HL-60/S4 (cell line): ENCODE measurements at regions not wholly inside any gene's neighbourhood (a gene's known extent, or its start where the extent isn't known, plus 50 kb on each side); places are given as distances from the start of the nearest gene placed in this dataset.
"Not testable (repeated sequence)": the region's sequence is repeated elsewhere in the genome, so short reads cannot be mapped to it uniquely, and the experiment has no call there.

ENCODE experiments used
- in situ Hi-C: fragments of 300-500 bp; cut with MboI; formaldehyde crosslinking; loops from 2 replicates; pipeline ENCODE4 v1.14.3; 2022; ENCODE audit warnings: low sequenced_read_pairs

DNA sequence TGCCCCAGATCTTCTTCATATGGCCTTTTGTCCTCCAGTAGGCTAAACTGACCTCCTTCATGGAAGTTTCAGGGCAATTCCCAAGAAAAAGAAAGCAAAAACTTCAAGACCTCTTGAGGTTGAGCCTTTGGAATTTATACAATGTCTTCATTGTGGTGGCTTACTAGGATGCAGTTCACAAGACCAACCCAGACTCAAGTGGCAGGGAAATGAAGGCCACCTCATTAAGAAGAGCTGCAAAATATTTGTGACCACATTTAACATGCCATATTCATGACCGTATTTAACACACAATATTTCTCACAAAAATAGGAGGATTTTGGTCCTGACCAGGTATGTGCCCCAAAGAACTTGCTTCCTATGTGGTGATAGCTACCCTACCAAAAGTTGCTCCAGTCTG lies 605.5 kb upstream of the PITX2 start:
- in situ Hi-C loops: no loop called here

DNA sequence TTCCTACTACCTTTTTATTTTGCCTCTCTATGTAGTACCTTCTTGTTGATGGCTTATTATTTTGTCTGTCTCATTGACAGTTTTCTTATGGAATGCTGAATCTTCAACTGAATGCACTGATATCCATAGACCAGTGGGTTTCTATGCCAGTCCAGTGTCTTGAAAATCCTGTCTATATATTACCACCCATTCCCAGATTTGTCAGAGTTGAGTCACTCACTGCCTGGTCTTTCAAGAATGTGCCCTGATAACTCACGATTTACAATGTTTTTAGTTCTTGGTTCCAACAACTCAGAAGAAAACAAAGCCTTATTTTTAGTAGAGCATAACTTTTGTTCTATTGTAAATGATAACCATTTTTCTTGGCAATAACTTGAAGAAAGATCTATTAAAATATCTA lies 606.0 kb upstream of the PITX2 start:
- in situ Hi-C loops: no loop called here

DNA sequence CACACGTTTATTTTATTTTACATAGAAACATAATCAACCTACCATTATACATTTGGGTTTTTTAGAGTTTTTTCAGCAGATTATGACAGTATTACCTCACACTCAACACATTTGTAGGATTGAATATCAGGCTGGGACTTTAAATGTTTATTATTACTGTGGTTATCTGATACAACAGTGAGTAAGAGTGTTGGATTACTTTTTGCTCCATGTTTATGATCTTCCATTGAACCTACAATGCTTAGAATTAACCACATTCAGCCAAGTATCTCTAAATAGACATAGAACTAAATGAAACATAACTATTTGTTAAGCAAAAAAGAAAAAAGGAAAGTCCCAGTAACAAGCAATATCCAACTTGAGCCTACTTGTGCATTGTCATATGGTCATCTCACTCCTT lies 607.4 kb upstream of the PITX2 start:
- in situ Hi-C loops: no loop called here

DNA sequence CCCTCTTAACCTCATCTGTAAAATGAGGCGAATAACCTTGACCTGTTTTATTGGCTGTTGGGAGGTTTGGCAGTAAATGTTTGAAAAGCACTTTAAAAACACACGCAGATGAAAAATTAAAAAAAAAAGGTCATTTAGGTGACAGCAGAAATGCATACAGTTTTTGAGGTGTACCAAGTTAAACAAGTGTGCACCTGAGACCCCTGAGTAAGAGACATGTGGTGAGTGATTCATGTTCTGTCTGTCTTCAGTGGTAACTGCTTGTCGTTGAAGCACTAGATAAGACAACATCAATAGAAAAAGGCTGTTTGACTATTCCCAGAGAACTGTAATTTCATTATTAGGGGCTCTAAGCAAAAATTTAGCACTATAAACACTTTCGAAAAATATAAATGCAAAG lies 608.4 kb upstream of the PITX2 start:
- in situ Hi-C loops: no loop called here

DNA sequence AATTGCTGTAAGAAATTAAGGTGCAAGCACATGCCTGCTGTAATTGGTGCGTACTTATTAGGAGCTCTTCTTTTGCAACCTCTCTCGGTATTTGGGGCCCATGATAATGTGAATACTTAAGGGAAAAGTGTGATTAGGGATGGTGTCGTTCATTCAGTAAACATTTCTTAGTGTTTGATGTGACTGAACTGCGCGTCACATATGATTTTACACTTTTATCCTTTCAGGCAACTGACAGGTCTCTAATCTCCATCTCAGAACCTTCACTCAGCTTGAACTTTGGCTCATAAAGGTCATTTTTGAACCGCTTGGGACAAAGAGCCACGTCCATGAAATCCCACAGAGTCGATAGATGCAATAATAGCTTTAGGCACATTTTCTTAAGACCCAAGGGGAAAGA lies 612.1 kb upstream of the PITX2 start:
- in situ Hi-C loops: no loop called here

DNA sequence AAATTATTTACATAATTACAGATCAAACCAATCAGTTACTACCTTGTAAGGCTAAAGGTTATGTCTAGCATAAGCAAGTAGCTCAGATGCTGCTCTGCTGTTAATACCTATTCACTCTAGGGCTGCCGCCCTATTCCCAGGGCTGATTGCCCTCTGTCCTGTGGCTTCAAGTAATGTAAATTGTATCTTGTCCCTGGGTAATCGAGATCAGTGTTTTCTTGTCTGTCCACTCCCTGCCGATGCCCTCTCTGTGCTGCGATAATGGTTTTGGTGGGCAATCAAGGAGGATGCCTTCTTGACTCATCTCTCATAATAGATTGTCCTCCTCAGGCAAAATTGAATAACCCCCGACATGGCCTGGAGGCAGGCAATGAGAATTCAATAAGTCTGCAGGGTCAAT lies 641.0 kb upstream of the PITX2 start:
- in situ Hi-C loops: no loop called here

DNA sequence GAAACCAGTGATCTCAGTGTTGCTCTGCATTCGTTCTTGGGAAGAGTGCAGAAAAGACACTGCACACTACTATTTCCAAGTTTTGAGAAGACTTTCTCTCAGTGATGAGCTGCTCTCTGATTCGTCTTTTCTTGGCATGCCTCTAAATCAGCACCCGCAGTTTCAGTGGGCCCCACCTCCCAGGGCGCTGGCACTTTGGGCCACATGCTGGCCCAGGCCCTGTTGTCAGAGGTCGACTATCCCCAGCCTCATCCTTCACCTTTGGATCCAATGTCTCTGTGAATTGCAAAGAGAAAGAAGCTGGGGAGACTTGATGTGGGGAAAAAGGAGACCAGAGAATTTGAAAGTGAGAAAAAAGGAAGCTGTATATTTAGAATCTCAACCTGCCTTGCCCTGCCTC lies 644.1 kb upstream of the PITX2 start:
- in situ Hi-C loops: no loop called here

DNA sequence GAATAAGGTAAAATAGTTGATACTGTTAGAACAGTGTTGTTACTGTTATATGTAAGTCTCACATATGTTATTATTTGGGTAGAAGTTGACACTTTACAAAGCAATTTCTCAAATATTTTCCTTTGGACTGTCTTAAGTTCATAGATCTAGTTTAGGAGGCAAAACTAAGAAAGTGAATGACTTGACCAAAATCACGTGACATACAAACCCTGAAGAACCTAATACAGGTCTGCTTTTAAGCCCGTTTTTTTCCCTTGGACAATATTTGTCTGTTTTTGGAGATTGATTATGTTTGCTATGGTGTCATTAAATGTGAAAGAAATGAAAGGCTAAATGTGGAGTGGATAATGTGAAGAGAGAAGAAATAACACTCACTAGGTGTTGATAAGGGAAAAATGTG lies 644.9 kb upstream of the PITX2 start:
- in situ Hi-C loops: no loop called here

DNA sequence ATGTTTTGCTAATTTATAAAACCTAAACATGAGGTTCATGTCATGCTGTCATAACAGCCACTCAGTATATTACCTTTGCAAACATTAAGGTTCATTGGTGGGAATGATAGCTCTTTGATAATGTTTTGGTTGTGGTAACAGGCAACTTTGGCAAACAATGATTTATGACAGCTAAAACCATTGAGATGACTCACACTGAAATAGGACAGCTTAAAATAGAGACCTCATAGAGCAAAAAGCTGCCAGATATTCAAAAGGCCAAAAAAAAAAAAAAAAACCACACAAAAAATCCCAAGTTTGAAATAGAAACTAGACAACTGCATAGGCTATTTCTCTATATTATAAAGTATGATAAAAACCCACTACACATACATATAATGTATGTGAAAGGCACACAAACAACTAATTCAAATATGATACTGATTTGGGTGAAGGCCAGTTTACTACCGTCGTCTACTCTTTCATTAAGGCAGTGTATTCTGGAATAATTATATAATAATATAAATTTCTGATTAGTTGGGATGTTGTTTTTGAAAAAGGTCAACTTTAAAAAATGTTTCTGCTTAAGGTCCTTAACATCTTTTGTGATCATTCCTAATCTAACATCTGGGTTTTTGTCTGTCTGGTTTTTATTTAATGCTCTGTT lies 646.0 kb upstream of the PITX2 start:
- in situ Hi-C loops: no loop called here

DNA sequence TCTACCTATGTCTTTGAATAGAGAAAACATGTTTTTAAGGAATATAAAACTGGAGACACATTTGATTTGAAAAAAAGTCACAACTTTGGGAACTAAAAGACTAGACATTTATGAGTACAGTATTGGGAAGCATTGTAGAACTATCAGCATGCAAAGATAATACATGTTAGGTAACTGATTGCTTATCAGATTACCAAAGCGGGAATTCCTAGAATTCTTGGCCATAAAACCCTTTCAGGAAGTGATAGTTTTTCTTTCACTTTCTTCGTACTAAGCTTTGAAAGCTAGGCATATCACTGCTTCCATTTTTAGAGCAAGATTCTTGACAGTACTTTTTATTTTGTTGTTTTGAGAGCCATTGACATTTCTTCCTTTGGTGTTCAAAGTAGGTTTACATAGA lies 646.6 kb upstream of the PITX2 start:
- in situ Hi-C loops: no loop called here

DNA sequence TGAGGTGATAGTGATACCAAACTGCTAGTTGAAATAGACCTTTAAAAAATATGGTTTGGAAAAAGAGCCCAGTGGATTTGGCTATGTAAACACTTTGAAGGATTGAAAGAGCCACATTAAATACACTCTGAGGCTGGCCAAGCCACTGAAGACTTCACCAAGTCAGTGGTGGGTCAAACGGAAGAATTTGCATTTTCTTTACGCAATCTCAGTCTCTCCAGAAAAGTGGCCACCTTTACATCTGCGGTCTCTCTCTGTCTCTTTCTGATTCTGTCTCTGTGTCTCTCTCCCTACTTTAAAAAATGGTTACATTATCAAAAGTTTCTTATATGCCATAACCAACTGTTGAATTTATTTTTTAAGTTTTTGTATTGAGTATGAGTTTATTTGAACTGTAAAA lies 651.2 kb upstream of the PITX2 start:
- in situ Hi-C loops: no loop called here

DNA sequence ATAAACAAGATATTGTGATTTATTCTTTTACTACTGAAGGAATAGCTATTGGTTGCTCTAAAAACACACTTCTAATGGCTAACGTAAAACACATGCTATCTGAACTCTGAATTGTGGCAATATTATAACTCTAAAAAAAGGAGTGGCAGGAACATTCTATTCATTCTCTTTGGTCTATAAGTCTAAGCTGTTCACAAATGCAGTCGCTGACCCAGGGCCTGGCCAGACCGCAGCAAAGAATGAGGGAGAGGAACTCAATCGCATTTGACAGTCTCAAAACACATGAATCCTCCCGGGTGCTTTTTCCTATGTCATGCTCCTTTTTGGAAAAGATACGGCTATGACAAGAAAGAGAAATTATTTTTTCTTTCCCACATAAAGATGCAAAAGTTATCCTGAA lies 651.6 kb upstream of the PITX2 start:
- in situ Hi-C loops: no loop called here

DNA sequence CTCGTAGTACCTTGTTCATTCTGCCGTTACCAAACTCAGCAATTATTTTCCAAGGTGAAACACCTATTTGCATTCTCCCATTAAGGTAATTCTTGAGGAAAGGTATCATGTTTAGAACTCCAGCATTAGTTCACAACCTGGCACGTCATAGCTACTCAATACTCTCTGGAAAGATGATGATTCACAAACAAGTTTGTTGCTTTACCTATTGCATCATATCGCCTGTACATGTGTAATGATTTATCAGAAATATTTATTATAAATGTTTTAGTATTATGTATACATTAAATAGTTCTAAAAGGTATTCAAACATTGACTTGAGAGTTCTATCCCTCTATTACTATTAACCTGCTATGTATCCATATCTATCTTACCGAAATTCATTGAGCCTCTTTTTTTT lies 658.3 kb upstream of the PITX2 start:
- in situ Hi-C loops: no loop called here

DNA sequence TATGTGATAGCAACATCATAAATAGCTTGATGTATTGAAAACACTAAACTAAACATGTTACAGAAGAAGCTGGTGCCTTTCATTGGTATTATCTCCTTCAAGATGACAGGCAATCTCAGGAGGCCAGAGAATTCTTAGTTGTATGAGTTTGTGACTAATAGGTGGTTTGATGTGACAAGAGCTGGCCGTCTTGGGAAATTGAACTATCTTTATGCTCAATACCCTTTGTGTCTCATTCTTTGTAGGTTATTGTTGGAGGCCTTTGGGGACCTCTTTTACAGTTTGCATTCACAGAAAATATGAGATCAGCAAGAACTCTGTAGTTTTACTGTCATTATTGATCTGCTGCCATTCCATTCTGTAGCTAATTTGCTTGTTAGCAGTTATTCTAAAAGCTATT lies 659.2 kb upstream of the PITX2 start:
- in situ Hi-C loops: no loop called here

DNA sequence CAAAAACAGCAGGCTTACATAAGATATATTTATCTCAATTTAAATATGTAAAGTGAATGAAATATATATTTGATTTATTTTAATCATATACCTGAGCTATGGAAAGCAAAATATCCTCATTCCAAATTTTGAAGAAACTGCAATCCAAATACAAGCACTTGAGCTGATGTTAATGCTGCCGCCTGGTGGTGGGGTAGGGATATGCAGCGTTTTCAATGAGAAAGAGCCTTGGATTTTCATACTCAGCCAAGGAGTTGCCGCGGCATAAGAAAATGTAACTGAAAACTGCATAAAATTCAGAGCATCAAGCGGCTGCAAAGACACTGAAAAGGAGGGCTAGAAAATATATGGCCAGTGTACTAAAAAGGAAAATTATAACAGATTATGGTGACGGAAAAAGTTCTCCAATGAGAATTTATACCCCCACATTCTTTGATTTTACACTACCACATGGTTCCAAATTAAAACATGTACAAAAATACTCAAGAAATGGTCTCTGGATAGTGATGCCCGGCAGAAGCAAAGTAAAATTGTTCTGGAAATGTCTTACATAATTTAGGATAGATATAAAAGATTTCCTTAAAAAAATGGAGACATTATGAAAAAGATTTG lies 660.3 kb upstream of the PITX2 start:
- in situ Hi-C loops: no loop called here

DNA sequence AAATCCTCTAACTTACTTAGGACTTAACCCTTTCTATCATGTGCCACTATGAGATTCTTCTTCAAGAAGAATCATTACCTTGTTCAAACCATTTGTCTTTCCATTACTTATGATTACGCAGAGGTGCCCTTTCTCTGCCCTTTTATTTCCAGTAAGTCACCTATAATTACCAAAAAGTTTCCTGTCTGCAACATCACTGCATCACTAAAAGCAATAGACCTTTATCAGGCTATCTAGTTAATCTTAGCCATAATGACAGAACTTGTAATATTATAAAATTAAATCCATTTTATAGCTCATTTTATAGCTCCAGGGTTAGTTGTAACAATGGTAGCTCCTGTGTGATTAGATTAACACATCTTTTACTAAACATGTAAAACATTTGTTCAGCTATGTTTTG lies 673.6 kb upstream of the PITX2 start:
- in situ Hi-C loops: no loop called here

DNA sequence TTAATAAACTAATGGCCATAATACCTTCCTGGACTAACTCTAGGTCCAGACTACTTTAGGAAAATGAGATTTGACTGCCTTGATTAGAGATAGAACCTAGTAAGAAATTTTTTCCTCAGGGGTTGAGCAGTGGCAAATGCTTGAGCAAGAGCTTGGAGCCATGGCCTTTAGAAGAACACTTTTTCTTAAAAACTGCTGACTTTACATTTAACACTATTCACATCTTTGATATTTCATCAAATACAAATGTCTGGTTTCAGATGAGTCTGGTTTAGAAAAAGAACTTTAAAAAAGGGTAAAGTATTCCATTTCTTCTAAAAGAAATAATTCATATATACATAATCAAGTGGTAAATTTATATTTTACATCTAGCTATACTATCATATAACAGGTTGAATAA lies 680.9 kb upstream of the PITX2 start:
- in situ Hi-C loops: no loop called here

DNA sequence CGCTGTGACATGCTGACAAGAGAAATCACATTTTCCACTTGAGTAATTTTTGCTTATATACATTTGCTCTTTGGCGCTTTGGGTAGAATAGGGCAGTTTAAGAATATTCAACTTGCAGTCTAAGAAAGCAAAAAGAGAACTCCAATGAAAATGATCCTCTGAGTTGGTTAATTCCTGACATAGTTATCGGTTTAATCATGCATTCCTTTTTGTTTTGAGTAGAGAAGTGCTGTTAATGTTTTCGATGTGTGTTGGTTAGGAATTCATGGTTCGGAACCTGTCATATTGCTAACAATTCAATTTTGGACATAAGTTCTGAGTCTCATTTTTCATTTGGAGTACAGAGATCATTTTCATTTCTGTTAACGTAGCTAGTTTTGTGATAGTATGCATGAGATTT lies 700.6 kb upstream of the PITX2 start:
- in situ Hi-C loops: no loop called here

DNA sequence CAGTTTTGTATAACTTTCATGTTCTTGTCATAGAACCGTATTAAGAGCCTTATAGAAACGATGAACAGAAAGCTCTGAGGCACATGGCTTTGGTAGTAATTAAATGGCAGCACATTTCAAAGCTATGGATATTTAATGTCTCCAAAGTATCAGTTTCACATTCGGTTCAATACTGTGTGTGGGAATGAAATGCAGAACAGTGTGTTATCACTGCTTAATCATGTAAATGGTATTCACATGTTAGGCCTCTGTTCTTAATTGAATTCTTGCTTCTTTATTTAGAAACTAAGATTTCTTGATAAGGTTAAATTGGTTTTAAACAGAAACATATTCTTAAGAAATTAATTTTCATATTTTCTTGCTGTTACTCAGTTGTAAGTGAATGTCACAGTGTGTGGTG lies 701.0 kb upstream of the PITX2 start:
- in situ Hi-C loops: no loop called here

DNA sequence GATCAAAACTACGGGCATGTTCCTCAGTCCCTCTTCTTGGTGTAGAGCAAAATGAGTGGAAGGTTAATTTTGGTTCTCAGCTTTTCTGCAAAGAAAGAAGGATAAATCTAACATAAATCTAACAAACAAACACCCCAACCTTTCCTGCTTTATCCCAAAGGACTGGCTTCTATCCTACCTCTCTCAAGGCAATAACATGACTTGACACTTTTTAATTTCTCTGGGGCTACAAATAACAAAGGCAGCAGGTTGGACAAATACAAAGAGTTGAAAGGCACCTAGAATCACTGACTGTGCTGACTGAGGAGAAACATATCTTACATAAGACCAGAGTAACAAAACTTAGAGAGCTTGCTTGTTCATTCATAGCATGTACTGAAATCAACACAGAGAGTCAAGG lies 703.6 kb upstream of the PITX2 start:
- in situ Hi-C loops: no loop called here

DNA sequence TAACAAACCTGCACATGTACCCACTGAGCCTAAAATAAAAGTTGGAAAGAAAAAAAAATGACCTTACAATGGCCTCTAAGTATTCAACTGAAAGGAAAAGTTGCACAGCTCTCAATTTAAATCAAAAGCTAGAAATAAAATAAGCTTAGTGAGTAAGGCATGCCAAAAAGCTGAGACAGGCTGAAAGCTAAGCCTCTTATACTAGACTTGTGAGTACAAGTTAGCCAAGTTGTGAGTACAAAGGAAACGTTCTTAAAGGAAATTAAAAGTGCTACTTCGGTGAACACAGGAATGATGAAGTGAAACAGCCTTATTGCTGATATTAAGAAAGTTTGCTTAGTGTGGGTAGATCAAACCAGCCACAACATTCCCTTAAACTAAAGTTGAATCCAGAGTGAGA lies 707.9 kb upstream of the PITX2 start:
- in situ Hi-C loops: no loop called here

DNA sequence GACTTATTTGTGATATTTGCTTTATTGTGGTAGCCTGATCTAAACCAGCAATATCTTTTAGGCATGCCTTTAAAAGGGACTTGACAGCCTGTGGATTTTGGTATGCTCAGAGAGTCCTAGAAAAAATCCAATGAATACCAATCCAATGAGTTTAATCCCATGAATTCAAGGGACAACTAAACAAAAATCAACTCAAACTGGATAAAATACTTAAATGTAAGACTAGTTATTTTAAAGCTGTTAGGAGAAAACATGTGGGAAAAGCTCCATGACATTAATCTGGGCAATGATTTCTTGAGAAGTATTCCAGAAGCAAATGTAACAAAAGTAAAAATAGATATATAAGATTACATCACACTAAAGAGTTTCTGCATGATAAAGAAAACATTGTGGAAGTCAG lies 711.5 kb upstream of the PITX2 start:
- in situ Hi-C loops: no loop called here

DNA sequence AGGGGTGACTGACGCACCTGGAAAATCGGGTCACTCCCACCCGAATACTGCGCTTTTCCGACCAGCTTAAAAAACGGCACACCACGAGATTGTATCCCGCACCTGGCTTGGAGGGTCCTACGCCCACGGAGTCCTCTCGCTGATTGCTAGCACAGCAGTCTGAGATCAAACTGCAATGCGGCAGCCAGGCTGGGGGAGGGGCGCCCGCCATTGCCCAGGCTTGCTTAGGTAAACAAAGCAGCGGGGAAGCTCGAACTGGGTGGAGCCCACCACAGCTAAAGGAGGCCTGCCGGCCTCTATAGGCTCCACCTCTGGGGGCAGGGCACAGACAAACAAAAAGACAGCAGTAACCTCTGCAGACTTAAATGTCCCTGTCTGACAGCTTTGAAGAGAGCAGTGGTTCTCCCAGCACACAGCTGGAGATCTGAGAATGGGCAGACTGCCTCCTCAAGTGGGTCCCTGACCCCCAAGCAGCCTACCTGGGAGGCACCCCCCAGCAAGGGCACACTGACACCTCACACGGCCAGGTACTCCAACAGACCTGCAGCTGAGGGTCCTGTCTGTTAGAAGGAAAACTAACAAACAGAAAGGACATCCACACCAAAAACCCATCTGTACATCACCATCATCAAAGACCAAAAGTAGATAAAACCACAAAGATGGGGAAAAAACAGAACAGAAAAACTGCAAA lies 714.5 kb upstream of the PITX2 start:
- in situ Hi-C loops: not testable (repeated sequence)
